ENCODE measurements at regions not wholly inside any gene's neighbourhood (a gene's known extent, or its start where the extent isn't known, plus 50 kb on each side); places are given as distances from the start of the nearest gene placed in this dataset.

DNA sequence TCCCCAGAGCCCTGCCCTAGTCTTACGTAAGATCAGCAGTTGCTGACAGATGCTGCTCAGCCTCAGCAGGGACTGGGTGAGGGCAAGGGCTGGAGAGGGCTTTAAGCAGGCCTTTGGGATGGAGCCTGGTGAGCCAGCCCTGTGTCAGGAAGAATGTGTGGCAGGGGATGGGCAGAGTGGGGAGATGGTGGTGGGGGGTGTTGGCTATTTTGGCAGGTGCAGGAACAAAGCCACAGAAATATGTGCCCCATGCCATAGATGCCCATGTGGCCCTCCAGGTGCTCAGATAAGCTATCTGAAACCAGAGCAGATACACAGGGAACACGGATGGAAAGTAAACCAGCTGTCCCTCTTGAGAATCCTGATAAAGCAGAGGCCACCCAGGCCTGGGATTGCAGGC, 1325.0 kb downstream of the UQCRFS1 start:
- TF ChIP-seq, protein P1, sequence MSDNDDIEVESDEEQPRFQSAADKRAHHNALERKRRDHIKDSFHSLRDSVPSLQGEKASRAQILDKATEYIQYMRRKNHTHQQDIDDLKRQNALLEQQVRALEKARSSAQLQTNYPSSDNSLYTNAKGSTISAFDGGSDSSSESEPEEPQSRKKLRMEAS (IDR thresholded peaks at IDR 0.05): no peak
- TF ChIP-seq TCF12 (IDR thresholded peaks at IDR 0.05; ENCODE audit: low read depth) (no peak), EGR1 (IDR thresholded peaks at IDR 0.05) (no peak), EP300 (IDR thresholded peaks at IDR 0.05; ENCODE audit: borderline replicate concordance) (no peak), ZBTB7A (IDR thresholded peaks at IDR 0.05; ENCODE audit: low read depth) (no peak), TAF1 (IDR thresholded peaks at IDR 0.05; ENCODE audit: low read depth) (no peak)
- TF ChIP-seq, protein P2, sequence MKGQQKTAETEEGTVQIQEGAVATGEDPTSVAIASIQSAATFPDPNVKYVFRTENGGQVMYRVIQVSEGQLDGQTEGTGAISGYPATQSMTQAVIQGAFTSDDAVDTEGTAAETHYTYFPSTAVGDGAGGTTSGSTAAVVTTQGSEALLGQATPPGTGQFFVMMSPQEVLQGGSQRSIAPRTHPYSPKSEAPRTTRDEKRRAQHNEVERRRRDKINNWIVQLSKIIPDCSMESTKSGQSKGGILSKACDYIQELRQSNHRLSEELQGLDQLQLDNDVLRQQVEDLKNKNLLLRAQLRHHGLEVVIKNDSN (IDR thresholded peaks at IDR 0.05): no peak
- TF ChIP-seq, protein P3, sequence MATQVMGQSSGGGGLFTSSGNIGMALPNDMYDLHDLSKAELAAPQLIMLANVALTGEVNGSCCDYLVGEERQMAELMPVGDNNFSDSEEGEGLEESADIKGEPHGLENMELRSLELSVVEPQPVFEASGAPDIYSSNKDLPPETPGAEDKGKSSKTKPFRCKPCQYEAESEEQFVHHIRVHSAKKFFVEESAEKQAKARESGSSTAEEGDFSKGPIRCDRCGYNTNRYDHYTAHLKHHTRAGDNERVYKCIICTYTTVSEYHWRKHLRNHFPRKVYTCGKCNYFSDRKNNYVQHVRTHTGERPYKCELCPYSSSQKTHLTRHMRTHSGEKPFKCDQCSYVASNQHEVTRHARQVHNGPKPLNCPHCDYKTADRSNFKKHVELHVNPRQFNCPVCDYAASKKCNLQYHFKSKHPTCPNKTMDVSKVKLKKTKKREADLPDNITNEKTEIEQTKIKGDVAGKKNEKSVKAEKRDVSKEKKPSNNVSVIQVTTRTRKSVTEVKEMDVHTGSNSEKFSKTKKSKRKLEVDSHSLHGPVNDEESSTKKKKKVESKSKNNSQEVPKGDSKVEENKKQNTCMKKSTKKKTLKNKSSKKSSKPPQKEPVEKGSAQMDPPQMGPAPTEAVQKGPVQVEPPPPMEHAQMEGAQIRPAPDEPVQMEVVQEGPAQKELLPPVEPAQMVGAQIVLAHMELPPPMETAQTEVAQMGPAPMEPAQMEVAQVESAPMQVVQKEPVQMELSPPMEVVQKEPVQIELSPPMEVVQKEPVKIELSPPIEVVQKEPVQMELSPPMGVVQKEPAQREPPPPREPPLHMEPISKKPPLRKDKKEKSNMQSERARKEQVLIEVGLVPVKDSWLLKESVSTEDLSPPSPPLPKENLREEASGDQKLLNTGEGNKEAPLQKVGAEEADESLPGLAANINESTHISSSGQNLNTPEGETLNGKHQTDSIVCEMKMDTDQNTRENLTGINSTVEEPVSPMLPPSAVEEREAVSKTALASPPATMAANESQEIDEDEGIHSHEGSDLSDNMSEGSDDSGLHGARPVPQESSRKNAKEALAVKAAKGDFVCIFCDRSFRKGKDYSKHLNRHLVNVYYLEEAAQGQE (IDR thresholded peaks at IDR 0.05; ENCODE audit: low read depth): no peak

DNA sequence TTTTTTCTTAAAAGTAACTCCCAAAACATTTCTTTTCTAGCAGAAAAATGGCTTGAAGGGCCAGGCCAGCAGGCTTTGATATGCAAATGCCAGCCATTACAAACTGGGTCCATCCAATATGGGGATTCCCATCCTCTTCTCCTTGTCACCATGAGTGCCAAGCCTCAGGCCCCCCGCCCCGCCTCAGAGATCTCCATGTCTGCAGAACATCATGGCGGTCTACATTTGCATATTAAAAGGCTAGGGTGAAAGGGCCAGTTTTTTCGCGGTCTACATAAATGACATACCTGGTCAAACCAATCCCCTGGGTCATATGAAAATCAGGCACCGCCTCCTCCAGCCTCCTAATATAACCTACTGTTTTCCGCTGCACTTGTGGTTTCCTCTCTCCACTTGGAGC, 1327.6 kb downstream of the UQCRFS1 start:
- no peak for TF ChIP-seq CREB1 (IDR thresholded peaks at IDR 0.05; ENCODE audit: low read depth)
- no peak for TF ChIP-seq YY1 (IDR thresholded peaks at IDR 0.05; ENCODE audit: low read depth)
- TF ChIP-seq, protein P1 (IDR thresholded peaks at IDR 0.05): no peak
- TF ChIP-seq ZBTB7A (IDR thresholded peaks at IDR 0.05; ENCODE audit: low read depth): no peak
- no peak for TF ChIP-seq EP300 (IDR thresholded peaks at IDR 0.05; ENCODE audit: borderline replicate concordance)
- TF ChIP-seq TAF1 (IDR thresholded peaks at IDR 0.05; ENCODE audit: low read depth): no peak
- TF ChIP-seq, protein P3 (IDR thresholded peaks at IDR 0.05; ENCODE audit: low read depth): no peak
- TF ChIP-seq TCF12 (IDR thresholded peaks at IDR 0.05; ENCODE audit: low read depth): no peak
- no peak for TF ChIP-seq CEBPB (IDR thresholded peaks at IDR 0.05)
- no peak for TF ChIP-seq EGR1 (IDR thresholded peaks at IDR 0.05)
- TF ChIP-seq NFIC (IDR thresholded peaks at IDR 0.05): no peak
- no peak for TF ChIP-seq FOXM1 (IDR thresholded peaks at IDR 0.05; ENCODE audit: borderline replicate concordance, low read depth)
- TF ChIP-seq RAD21 (IDR thresholded peaks at IDR 0.05; ENCODE audit: low read depth): no peak
- TF ChIP-seq, protein P2 (IDR thresholded peaks at IDR 0.05): no peak
- no peak for TF ChIP-seq TEAD4 (IDR thresholded peaks at IDR 0.05)

DNA sequence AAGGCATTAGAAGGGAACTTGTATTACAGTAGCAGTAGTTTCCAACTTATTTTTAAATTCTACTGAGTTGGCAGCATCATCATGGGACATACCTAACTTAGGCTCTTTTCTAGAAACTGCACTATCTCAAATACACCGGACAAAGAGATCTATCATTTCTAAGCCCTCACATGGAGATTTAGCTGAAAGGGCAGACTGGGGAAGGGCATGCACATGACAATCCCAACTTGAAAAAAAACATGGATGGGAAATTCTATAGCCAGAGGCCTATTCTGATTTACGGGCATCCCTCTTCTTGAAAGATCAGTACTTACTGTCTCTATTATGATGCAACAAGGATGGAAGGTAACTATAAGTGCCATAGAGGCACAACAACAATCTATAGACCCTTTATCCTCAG, 1328.6 kb downstream of the UQCRFS1 start:
- TF ChIP-seq FOXM1 (IDR thresholded peaks at IDR 0.05; ENCODE audit: borderline replicate concordance, low read depth): no peak
- TF ChIP-seq ZBTB7A (IDR thresholded peaks at IDR 0.05; ENCODE audit: low read depth): no peak
- TF ChIP-seq, protein P1 (IDR thresholded peaks at IDR 0.05): no peak
- TF ChIP-seq TEAD4 (IDR thresholded peaks at IDR 0.05): no peak
- no peak for TF ChIP-seq NFIC (IDR thresholded peaks at IDR 0.05)
- TF ChIP-seq, protein P2 (IDR thresholded peaks at IDR 0.05): no peak
- TF ChIP-seq TCF12 (IDR thresholded peaks at IDR 0.05; ENCODE audit: low read depth): no peak
- no peak for TF ChIP-seq EGR1 (IDR thresholded peaks at IDR 0.05)
- TF ChIP-seq RAD21 (IDR thresholded peaks at IDR 0.05; ENCODE audit: low read depth): no peak
- TF ChIP-seq YY1 (IDR thresholded peaks at IDR 0.05; ENCODE audit: low read depth): no peak
- TF ChIP-seq, protein P3 (IDR thresholded peaks at IDR 0.05; ENCODE audit: low read depth): no peak
- no peak for TF ChIP-seq CEBPB (IDR thresholded peaks at IDR 0.05)
- TF ChIP-seq CREB1 (IDR thresholded peaks at IDR 0.05; ENCODE audit: low read depth): no peak
- TF ChIP-seq TAF1 (IDR thresholded peaks at IDR 0.05; ENCODE audit: low read depth): no peak
- no peak for TF ChIP-seq EP300 (IDR thresholded peaks at IDR 0.05; ENCODE audit: borderline replicate concordance)

DNA sequence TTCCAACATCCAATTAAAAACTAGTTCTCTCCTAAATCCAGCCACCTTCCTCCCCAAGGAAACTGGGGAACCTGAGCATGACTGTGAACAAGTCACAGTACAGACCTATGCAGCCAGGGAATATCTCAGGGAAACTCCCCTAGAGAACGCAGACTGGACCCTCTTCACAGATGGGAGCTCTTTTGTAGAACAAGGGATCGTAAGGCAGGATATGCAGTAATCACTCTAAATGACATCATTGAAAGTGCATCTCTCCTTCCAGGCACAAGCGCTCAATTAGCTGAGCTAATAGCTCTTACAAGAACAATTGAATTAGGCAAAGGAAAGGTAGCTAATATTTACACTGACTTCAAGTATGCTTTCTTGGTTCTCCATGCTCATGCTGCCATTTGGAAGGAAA, 1331.7 kb downstream of the UQCRFS1 start:
- TF ChIP-seq, protein P3 (IDR thresholded peaks at IDR 0.05; ENCODE audit: low read depth): no peak
- TF ChIP-seq, protein P1 (IDR thresholded peaks at IDR 0.05): no peak
- TF ChIP-seq, protein P2 (IDR thresholded peaks at IDR 0.05): no peak
- TF ChIP-seq YY1 (IDR thresholded peaks at IDR 0.05; ENCODE audit: low read depth) (no peak), RAD21 (IDR thresholded peaks at IDR 0.05; ENCODE audit: low read depth) (no peak), CREB1 (IDR thresholded peaks at IDR 0.05; ENCODE audit: low read depth) (no peak), FOXM1 (IDR thresholded peaks at IDR 0.05; ENCODE audit: borderline replicate concordance, low read depth) (no peak), TAF1 (IDR thresholded peaks at IDR 0.05; ENCODE audit: low read depth) (no peak), NFIC (IDR thresholded peaks at IDR 0.05) (no peak), ZBTB7A (IDR thresholded peaks at IDR 0.05; ENCODE audit: low read depth) (no peak), EGR1 (IDR thresholded peaks at IDR 0.05) (no peak), CEBPB (IDR thresholded peaks at IDR 0.05) (no peak), EP300 (IDR thresholded peaks at IDR 0.05; ENCODE audit: borderline replicate concordance) (no peak), TEAD4 (IDR thresholded peaks at IDR 0.05) (no peak), TCF12 (IDR thresholded peaks at IDR 0.05; ENCODE audit: low read depth) (no peak)

All from Ishikawa (cell line).